ENCODE measurements at regions not wholly inside any gene's neighbourhood (a gene's known extent, or its start where the extent isn't known, plus 50 kb on each side); places are given as distances from the start of the nearest gene placed in this dataset.

GRCh38 chr3:161822291-161822690 lies 325.7 kb downstream of the OTOL1 start:
- TF ChIP-seq, protein P1, sequence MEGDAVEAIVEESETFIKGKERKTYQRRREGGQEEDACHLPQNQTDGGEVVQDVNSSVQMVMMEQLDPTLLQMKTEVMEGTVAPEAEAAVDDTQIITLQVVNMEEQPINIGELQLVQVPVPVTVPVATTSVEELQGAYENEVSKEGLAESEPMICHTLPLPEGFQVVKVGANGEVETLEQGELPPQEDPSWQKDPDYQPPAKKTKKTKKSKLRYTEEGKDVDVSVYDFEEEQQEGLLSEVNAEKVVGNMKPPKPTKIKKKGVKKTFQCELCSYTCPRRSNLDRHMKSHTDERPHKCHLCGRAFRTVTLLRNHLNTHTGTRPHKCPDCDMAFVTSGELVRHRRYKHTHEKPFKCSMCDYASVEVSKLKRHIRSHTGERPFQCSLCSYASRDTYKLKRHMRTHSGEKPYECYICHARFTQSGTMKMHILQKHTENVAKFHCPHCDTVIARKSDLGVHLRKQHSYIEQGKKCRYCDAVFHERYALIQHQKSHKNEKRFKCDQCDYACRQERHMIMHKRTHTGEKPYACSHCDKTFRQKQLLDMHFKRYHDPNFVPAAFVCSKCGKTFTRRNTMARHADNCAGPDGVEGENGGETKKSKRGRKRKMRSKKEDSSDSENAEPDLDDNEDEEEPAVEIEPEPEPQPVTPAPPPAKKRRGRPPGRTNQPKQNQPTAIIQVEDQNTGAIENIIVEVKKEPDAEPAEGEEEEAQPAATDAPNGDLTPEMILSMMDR (IDR thresholded peaks at IDR 0.05): no peak
- no peak for TF ChIP-seq EP300 (IDR thresholded peaks at IDR 0.05)
- no peak for TF ChIP-seq POLR2A (IDR thresholded peaks at IDR 0.05)

Data from gastroesophageal sphincter (tissue), 3 donors.